Liver (tissue), 8 donors: ENCODE measurements at regions not wholly inside any gene's neighbourhood (a gene's known extent, or its start where the extent isn't known, plus 50 kb on each side); places are given as distances from the start of the nearest gene placed in this dataset.
"Not testable (repeated sequence)": the region's sequence is repeated elsewhere in the genome, so short reads cannot be mapped to it uniquely, and the experiment has no call there.

Source experiments
- DNase-seq: peaks from one replicate; pipeline ENCODE4 v3.0.0-alpha.2; 2017; ENCODE audit warnings: low spot score
- H3K27ac ChIP-seq, 2 donors: one replicate each; pipeline ENCODE4 v1.7.0; 2013; ENCODE audit warnings: inconsistent platforms in 2 of 2, low read length in 2 of 2, control low read depth in 1 of 2, low read depth in 1 of 2, mild to moderate bottlenecking in 1 of 2
- H3K27me3 ChIP-seq, 4 donors: one replicate each; pipeline versions ENCODE4 v1.6.1 to v1.7.0; 2013; ENCODE audit warnings: low read length in 3 of 4, inconsistent platforms in 1 of 4, mild to moderate bottlenecking in 1 of 4, moderate library complexity in 1 of 4; ENCODE audit not compliant: control insufficient read depth in 4 of 4, insufficient read depth in 4 of 4
- H3K36me3 ChIP-seq, 4 donors: one replicate each; pipeline versions ENCODE4 v1.6.1 to v1.7.0; 2013; ENCODE audit warnings: low read length in 3 of 4, mild to moderate bottlenecking in 3 of 4, low read depth in 1 of 4, moderate library complexity in 1 of 4; ENCODE audit not compliant: control insufficient read depth in 4 of 4, insufficient read depth in 3 of 4
- H3K4me1 ChIP-seq, 4 donors: one replicate each; pipeline versions ENCODE4 v1.6.1 to v1.7.0; 2013; ENCODE audit warnings: low read length in 3 of 4, mild to moderate bottlenecking in 3 of 4, moderate library complexity in 1 of 4; ENCODE audit not compliant: control insufficient read depth in 4 of 4, insufficient read depth in 4 of 4
- H3K4me3 ChIP-seq, 3 donors: one replicate each; pipeline versions ENCODE4 v1.6.1 to v1.7.0; 2013; ENCODE audit warnings: low read length in 3 of 3, control low read depth in 1 of 3, low read depth in 1 of 3, mild to moderate bottlenecking in 1 of 3
- H3K9ac ChIP-seq, 2 donors: one replicate each; pipeline ENCODE4 v1.7.0; 2013; ENCODE audit warnings: low read length in 2 of 2, mild to moderate bottlenecking in 2 of 2, moderate library complexity in 2 of 2, control low read depth in 1 of 2, low read depth in 1 of 2
- H3K9me3 ChIP-seq, 4 donors: one replicate each; pipeline versions ENCODE4 v1.6.1 to v1.7.0; 2013; ENCODE audit warnings: low read length in 3 of 4; ENCODE audit not compliant: control insufficient read depth in 4 of 4
- EGR1 ChIP-seq, 2 donors: IDR thresholded peaks; 2 replicates each; pipeline ENCODE4 v1.6.1; 2016 to 2018; ENCODE audit warnings: antibody characterized with exemption in 2 of 2, low read depth in 2 of 2
- FOXA1 ChIP-seq: IDR thresholded peaks from 2 replicates; pipeline ENCODE4 v1.6.1; 2016; ENCODE audit warnings: antibody characterized with exemption
- GABPA ChIP-seq, 2 donors: IDR thresholded peaks in 1 of 2; conservative IDR thresholded peaks in 1 of 2; 2 replicates each; pipeline ENCODE4 v1.6.1; 2016; ENCODE audit warnings: antibody characterized with exemption in 2 of 2, mild to moderate bottlenecking in 1 of 2, moderate library complexity in 1 of 2
- HNF4A ChIP-seq, 2 donors: conservative IDR thresholded peaks; 2 replicates each; pipeline ENCODE4 v1.6.1; 2016; ENCODE audit warnings: antibody characterized with exemption in 2 of 2, mild to moderate bottlenecking in 2 of 2
- HNF4G ChIP-seq: IDR thresholded peaks from 2 replicates; pipeline ENCODE4 v1.6.1; 2016; ENCODE audit warnings: antibody characterized with exemption
- NR2F2 ChIP-seq: IDR thresholded peaks from 2 replicates; pipeline ENCODE4 v1.6.1; 2016; ENCODE audit warnings: antibody characterized with exemption
- RAD21 ChIP-seq, 2 donors: IDR thresholded peaks; 2 replicates each; pipeline ENCODE4 v1.6.1; 2016; ENCODE audit warnings: antibody characterized with exemption in 2 of 2, mild to moderate bottlenecking in 2 of 2
- RXRA ChIP-seq, 2 donors: IDR thresholded peaks; 2 replicates each; pipeline ENCODE4 v1.6.1; 2017 to 2018; ENCODE audit warnings: antibody characterized with exemption in 2 of 2, mild to moderate bottlenecking in 1 of 2
- SP1 ChIP-seq: IDR thresholded peaks from 2 replicates; pipeline ENCODE4 v1.6.1; 2018; ENCODE audit warnings: antibody characterized with exemption, mild to moderate bottlenecking
- TAF1 ChIP-seq: conservative IDR thresholded peaks from 2 replicates; pipeline ENCODE4 v1.6.1; 2016; ENCODE audit warnings: antibody characterized with exemption, mild to moderate bottlenecking
- YY1 ChIP-seq: IDR thresholded peaks from 2 replicates; pipeline ENCODE4 v1.6.1; 2016; ENCODE audit warnings: antibody characterized with exemption, mild to moderate bottlenecking
- WGBS: extraction: QIAGEN DNeasy Blood & Tissue Kit; methylation state at CpG from one replicate; pipeline ENCODE4 v1.1.7; 2013; 5-methylcytosine and 5-hydroxymethylcytosine counted together
- TF ChIP-seq, protein P1 (sequence below): IDR thresholded peaks from 2 replicates; pipeline ENCODE4 v1.6.1; 2016; ENCODE audit warnings: antibody characterized with exemption
- TF ChIP-seq, protein P2 (sequence below): IDR thresholded peaks from 2 replicates; pipeline ENCODE4 v1.6.1; 2016; ENCODE audit warnings: antibody characterized with exemption, mild to moderate bottlenecking
- TF ChIP-seq, protein P3 (sequence below): fragments of 150-350 bp; IDR thresholded peaks from 2 replicates; pipeline ENCODE4 v1.5.1; 2017; ENCODE audit warnings: improper control_type of control experiment, low read depth, low read length; ENCODE audit not compliant: missing input control
- TF ChIP-seq, protein P4 (sequence below): IDR thresholded peaks from 2 replicates; pipeline ENCODE4 v1.6.1; 2016; ENCODE audit warnings: antibody characterized with exemption
- TF ChIP-seq, protein P5 (sequence below): IDR thresholded peaks from 2 replicates; pipeline ENCODE4 v1.6.1; 2016; ENCODE audit warnings: antibody characterized with exemption
- donor health status: healthy.
- donor health status: healthy.
- donor health status: healthy.
- donor health status: healthy.
- donor health status: healthy.

DNA sequence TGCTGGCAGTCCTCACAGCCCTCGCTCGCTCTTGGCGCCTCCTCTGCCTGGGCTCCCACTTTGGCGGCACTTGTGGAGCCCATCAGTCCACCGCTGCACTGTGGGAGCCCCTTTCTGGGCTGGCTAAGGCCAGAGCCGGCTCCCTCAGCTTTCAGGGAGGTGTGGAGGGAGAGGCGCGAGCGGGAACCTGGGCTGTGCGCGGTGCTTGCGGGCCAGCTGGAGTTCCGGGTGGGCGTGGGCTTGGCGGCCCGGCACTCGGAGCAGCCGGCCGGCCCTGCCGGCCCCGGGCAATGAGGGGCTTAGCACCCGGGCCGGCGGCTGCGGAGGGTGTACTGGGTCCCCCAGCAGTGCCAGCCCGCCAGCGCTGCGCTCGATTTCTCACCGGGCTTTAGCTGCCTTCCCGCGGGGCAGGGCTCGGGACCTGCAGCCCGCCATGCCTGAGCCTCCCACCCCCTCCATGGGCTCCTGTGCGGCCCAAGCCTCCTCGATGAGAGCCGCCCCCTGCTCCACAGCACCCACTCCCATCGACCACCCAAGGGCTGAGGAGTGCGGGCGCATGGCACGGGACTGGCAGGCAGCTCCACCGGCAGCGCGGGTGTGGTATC, 120.4 kb downstream of the ESM1 start:
- H3K4me1 ChIP-seq, H3K27me3 ChIP-seq, H3K27ac ChIP-seq, DNase-seq, H3K36me3 ChIP-seq, H3K9me3 ChIP-seq, H3K9ac ChIP-seq, H3K4me3 ChIP-seq: not testable (repeated sequence)
- WGBS, result 95% methylated on average over 44 of the region's 44 CpGs

DNA sequence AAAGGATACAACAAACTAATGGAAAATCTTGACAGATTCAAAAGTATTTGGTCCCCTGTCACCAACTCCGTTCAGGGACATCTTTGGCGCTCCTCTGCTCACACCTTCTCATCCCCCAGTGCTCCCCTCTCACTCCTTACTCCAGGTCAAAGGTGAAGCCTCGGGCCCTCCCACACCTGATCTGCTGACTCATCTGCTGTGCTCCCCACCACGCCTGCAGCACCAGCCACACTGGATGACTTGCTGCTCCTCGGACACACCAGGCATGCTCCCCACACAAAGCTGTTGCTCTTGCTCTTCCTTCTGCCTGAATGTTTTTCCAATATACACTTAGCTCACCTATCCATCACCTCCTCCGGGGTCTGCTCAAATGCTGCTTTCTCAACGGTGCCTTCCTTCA, 123.4 kb downstream of the ESM1 start:
- DNase-seq, result no peak
- Histone ChIP-seq H3K27ac (no peak overlapping the region), H3K9ac (no peak overlapping the region), H3K4me1 (no peaks in the 10 kb centered on the region), H3K36me3 (no peaks in the 10 kb centered on the region), H3K27me3 (no peaks in the 10 kb centered on the region), H3K9me3 (peaks cover 9 to 15% (median 13%) of the 10 kb centered on the region in 4 donors), H3K4me3 (no peak overlapping the region)
- 68% methylated on average over 7 of the region's 7 CpGs for WGBS
- TF ChIP-seq EGR1 (IDR thresholded peaks at IDR 0.05; ENCODE audit: low read depth in 2 of 2), result no peak
- TF ChIP-seq, protein P1, sequence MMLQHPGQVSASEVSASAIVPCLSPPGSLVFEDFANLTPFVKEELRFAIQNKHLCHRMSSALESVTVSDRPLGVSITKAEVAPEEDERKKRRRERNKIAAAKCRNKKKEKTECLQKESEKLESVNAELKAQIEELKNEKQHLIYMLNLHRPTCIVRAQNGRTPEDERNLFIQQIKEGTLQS, result no peak
- TF ChIP-seq, protein P2, sequence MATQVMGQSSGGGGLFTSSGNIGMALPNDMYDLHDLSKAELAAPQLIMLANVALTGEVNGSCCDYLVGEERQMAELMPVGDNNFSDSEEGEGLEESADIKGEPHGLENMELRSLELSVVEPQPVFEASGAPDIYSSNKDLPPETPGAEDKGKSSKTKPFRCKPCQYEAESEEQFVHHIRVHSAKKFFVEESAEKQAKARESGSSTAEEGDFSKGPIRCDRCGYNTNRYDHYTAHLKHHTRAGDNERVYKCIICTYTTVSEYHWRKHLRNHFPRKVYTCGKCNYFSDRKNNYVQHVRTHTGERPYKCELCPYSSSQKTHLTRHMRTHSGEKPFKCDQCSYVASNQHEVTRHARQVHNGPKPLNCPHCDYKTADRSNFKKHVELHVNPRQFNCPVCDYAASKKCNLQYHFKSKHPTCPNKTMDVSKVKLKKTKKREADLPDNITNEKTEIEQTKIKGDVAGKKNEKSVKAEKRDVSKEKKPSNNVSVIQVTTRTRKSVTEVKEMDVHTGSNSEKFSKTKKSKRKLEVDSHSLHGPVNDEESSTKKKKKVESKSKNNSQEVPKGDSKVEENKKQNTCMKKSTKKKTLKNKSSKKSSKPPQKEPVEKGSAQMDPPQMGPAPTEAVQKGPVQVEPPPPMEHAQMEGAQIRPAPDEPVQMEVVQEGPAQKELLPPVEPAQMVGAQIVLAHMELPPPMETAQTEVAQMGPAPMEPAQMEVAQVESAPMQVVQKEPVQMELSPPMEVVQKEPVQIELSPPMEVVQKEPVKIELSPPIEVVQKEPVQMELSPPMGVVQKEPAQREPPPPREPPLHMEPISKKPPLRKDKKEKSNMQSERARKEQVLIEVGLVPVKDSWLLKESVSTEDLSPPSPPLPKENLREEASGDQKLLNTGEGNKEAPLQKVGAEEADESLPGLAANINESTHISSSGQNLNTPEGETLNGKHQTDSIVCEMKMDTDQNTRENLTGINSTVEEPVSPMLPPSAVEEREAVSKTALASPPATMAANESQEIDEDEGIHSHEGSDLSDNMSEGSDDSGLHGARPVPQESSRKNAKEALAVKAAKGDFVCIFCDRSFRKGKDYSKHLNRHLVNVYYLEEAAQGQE, result no peak
- no peak for TF ChIP-seq GABPA (IDR thresholded peaks at IDR 0.05 in 1 of 2, conservative IDR thresholded peaks at IDR 0.05 in 1 of 2)
- TF ChIP-seq NR2F2, result no peak
- TF ChIP-seq, protein P3, sequence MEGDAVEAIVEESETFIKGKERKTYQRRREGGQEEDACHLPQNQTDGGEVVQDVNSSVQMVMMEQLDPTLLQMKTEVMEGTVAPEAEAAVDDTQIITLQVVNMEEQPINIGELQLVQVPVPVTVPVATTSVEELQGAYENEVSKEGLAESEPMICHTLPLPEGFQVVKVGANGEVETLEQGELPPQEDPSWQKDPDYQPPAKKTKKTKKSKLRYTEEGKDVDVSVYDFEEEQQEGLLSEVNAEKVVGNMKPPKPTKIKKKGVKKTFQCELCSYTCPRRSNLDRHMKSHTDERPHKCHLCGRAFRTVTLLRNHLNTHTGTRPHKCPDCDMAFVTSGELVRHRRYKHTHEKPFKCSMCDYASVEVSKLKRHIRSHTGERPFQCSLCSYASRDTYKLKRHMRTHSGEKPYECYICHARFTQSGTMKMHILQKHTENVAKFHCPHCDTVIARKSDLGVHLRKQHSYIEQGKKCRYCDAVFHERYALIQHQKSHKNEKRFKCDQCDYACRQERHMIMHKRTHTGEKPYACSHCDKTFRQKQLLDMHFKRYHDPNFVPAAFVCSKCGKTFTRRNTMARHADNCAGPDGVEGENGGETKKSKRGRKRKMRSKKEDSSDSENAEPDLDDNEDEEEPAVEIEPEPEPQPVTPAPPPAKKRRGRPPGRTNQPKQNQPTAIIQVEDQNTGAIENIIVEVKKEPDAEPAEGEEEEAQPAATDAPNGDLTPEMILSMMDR, result no peak
- TF ChIP-seq RXRA (IDR thresholded peaks at IDR 0.05), result no peak
- TF ChIP-seq, protein P4, sequence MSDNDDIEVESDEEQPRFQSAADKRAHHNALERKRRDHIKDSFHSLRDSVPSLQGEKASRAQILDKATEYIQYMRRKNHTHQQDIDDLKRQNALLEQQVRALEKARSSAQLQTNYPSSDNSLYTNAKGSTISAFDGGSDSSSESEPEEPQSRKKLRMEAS, result no peak
- TF ChIP-seq SP1, result no peak
- TF ChIP-seq RAD21 (IDR thresholded peaks at IDR 0.05), result no peak

DNA sequence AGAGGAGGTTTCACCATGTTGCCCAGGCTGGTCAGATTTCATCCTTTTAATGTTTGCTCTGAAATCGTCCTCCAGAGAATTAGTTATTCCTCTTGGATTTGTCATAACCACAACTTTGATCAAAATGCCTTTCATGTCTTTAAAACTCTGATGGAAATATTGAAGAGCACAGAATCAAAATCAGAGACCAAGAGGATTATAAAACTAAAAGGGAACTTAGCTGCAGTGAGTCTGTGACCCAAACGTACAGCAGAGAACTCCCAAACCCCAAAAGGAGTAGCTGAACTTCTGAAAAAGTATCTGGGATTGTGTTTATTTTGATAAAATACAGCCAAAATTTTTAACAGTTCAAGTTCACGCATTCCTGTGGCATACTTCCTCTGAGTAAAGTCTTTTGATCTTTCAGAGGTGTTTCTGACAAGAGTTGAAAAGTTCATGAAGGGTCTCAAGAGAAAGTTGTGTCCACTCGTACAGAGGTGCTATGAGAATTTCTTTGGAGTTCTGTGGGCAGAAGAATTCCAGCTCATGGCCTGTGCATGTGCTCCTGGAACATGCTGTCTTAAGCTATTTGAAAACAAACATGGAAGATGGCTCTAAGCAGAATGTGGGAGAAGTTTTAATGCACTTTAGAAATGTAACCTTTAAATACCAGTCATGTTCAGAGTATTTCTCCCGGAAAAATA, 124.0 kb downstream of the ESM1 start:
- no peaks in the 10 kb centered on the region for H3K4me1 ChIP-seq
- DNase-seq, result no peak
- 62% methylated on average over 5 of the region's 5 CpGs for WGBS
- TF ChIP-seq HNF4A (conservative IDR thresholded peaks at IDR 0.05), result no peak
- no peak for TF ChIP-seq FOXA1
- no peak for TF ChIP-seq NR2F2
- no peak for TF ChIP-seq TAF1
- no peak for TF ChIP-seq YY1
- TF ChIP-seq HNF4G, result no peak
- no peak for TF ChIP-seq RAD21 (IDR thresholded peaks at IDR 0.05)
- TF ChIP-seq, protein P5, sequence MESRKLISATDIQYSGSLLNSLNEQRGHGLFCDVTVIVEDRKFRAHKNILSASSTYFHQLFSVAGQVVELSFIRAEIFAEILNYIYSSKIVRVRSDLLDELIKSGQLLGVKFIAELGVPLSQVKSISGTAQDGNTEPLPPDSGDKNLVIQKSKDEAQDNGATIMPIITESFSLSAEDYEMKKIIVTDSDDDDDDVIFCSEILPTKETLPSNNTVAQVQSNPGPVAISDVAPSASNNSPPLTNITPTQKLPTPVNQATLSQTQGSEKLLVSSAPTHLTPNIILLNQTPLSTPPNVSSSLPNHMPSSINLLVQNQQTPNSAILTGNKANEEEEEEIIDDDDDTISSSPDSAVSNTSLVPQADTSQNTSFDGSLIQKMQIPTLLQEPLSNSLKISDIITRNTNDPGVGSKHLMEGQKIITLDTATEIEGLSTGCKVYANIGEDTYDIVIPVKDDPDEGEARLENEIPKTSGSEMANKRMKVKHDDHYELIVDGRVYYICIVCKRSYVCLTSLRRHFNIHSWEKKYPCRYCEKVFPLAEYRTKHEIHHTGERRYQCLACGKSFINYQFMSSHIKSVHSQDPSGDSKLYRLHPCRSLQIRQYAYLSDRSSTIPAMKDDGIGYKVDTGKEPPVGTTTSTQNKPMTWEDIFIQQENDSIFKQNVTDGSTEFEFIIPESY, result no peak
- no peak for TF ChIP-seq SP1
- H3K27ac ChIP-seq, result no peak overlapping the region
- no peak overlapping the region for H3K4me3 ChIP-seq
- peaks cover 9 to 18% (median 14%) of the 10 kb centered on the region in 4 donors for H3K9me3 ChIP-seq
- no peak overlapping the region for H3K9ac ChIP-seq
- H3K36me3 ChIP-seq, result no peaks in the 10 kb centered on the region
- H3K27me3 ChIP-seq, result no peaks in the 10 kb centered on the region
